ENCODE measurements at regions not wholly inside any gene's neighbourhood (a gene's known extent, or its start where the extent isn't known, plus 50 kb on each side); places are given as distances from the start of the nearest gene placed in this dataset.
"Not testable (repeated sequence)": the region's sequence is repeated elsewhere in the genome, so short reads cannot be mapped to it uniquely, and the experiment has no call there.

DNA sequence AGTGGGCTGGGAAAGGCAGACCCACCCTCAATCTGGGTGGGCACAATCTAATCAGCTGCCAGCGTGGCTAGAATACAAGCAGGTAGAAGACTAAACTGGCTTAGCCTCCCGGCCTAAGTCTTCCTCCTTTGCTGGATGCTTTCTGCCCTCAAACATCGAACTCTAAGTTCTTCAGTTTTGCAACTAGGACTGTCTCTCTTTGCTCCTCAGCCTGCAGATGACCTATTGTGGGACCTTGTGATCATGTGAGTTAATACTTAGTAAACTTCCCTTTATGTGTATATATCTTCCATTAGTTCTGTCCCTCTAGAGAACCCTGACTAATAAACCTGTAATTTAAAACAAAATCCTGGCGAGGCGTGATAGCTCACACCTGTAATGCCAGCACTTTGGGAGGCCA, 51.8 kb upstream of the SLC39A8 start:
- H3K36me3 Mint-ChIP-seq; H3K27me3 ChIP-seq (ENCODE audit: control insufficient read depth in 2 of 2, insufficient read depth in 2 of 2, low read length in 2 of 2); H3K9me3 ChIP-seq (ENCODE audit: control insufficient read depth in 2 of 3, low read length in 3 of 3); H3K4me1 ChIP-seq (ENCODE audit: control insufficient read depth in 2 of 2, insufficient read depth in 2 of 2, low read length in 2 of 2); intact Hi-C loops (cut with micrococcal nuclease); H3K36me3 ChIP-seq (ENCODE audit: control insufficient read depth in 2 of 3, insufficient read depth in 3 of 3, low read length in 3 of 3); H3K4me1 Mint-ChIP-seq; CTCF ChIA-PET; H3K27ac Mint-ChIP-seq; ATAC-seq; POLR2A ChIA-PET; H3K27me3 Mint-ChIP-seq; H3K27ac ChIP-seq (ENCODE audit: low read depth, low read length); H3K4me3 ChIP-seq (ENCODE audit: low read length); DNase-seq; H3K4me3 Mint-ChIP-seq; H3K9me3 Mint-ChIP-seq: not testable (repeated sequence)

DNA sequence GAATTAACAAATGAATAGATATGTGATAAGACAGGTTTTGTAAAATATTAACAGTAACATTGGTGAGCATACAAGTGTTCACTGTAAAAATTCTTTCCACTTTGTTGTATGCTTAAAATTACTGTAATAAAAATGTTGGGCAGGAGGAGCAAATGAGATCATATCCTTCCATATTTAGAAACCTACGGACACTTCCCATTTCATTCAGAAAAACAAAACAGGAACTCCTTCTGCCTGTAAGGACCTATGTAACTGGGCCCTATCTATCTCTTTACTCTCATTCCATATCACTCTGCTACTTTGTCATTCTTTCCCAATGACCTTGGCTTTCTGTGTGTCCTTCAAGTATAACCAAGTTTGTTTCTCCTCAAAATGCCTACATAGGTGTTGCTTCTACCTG, 53.7 kb upstream of the SLC39A8 start:
- H3K4me3 Mint-ChIP-seq: no peak overlapping the region
- H3K4me1 ChIP-seq (ENCODE audit: control insufficient read depth in 2 of 2, insufficient read depth in 2 of 2, low read length in 2 of 2): no peaks in the 10 kb centered on the region
- H3K27ac Mint-ChIP-seq: no peak overlapping the region
- H3K36me3 Mint-ChIP-seq: no peaks in the 10 kb centered on the region
- DNase-seq (no peak), ATAC-seq (peak; percentile 70)
- intact Hi-C loops (cut with micrococcal nuclease): no loop called here
- H3K27ac ChIP-seq (ENCODE audit: low read depth, low read length): no peak overlapping the region
- ChIA-PET POLR2A (no interaction called here), CTCF (no interaction called here)
- no peaks in the 10 kb centered on the region for H3K27me3 ChIP-seq (ENCODE audit: control insufficient read depth in 2 of 2, insufficient read depth in 2 of 2, low read length in 2 of 2)
- H3K27me3 Mint-ChIP-seq: peaks cover 0 to 6% (median 0%) of the 10 kb centered on the region in 5 donors
- H3K9me3 ChIP-seq (ENCODE audit: control insufficient read depth in 2 of 3, low read length in 3 of 3): no peaks in the 10 kb centered on the region
- H3K9me3 Mint-ChIP-seq: peaks cover 0 to 2% (median 0%) of the 10 kb centered on the region in 11 donors
- H3K36me3 ChIP-seq (ENCODE audit: control insufficient read depth in 2 of 3, insufficient read depth in 3 of 3, low read length in 3 of 3): no peaks in the 10 kb centered on the region
- H3K4me1 Mint-ChIP-seq: no peaks in the 10 kb centered on the region
- no peak overlapping the region for H3K4me3 ChIP-seq (ENCODE audit: low read length)

DNA sequence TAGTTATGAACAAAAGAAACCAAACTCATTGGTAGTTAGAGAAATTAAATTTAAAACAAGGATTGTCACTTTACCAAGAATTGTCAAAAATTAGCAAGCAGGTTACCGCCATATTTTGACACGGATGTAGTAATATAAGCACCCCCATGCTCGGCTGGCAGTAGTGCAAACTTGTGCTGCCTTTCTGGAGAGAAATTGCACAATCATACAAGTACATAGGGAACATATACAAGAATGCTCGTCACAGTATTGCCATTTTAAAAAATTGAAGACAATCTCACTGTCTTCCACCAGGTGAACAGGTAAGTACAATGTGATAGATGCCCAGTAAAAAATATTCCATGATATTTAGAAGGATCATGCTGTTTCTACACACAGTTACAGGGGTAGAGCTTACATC, 55.6 kb upstream of the SLC39A8 start:
- Mint-ChIP-seq H3K36me3 (no peaks in the 10 kb centered on the region), H3K4me3 (no peak overlapping the region), H3K27me3 (peaks cover 0 to 6% (median 0%) of the 10 kb centered on the region in 5 donors), H3K9me3 (no peaks in the 10 kb centered on the region), H3K4me1 (peaks cover 0 to 3% (median 0%) of the 10 kb centered on the region in 7 donors), H3K27ac (no peak overlapping the region)
- Histone ChIP-seq H3K27ac (ENCODE audit: low read depth, low read length) (no peak overlapping the region), H3K9me3 (ENCODE audit: control insufficient read depth in 2 of 3, low read length in 3 of 3) (no peaks in the 10 kb centered on the region), H3K36me3 (ENCODE audit: control insufficient read depth in 2 of 3, insufficient read depth in 3 of 3, low read length in 3 of 3) (no peaks in the 10 kb centered on the region), H3K27me3 (ENCODE audit: control insufficient read depth in 2 of 2, insufficient read depth in 2 of 2, low read length in 2 of 2) (no peaks in the 10 kb centered on the region), H3K4me1 (ENCODE audit: control insufficient read depth in 2 of 2, insufficient read depth in 2 of 2, low read length in 2 of 2) (no peaks in the 10 kb centered on the region), H3K4me3 (ENCODE audit: low read length) (no peak overlapping the region)
- ChIA-PET CTCF (no interaction called here), POLR2A (no interaction called here)
- no peak for ATAC-seq
- DNase-seq: no peak
- intact Hi-C loops (cut with micrococcal nuclease): no loop called here

GRCh38 chr4:102402223-102402622, 56.9 kb upstream of the SLC39A8 start:
- ATAC-seq (no peak), DNase-seq (no peak)
- Histone ChIP-seq H3K36me3 (ENCODE audit: control insufficient read depth in 2 of 3, insufficient read depth in 3 of 3, low read length in 3 of 3) (no peaks in the 10 kb centered on the region), H3K4me1 (ENCODE audit: control insufficient read depth in 2 of 2, insufficient read depth in 2 of 2, low read length in 2 of 2) (no peaks in the 10 kb centered on the region), H3K4me3 (ENCODE audit: low read length) (no peak overlapping the region), H3K27ac (ENCODE audit: low read depth, low read length) (no peak overlapping the region), H3K9me3 (ENCODE audit: control insufficient read depth in 2 of 3, low read length in 3 of 3) (no peaks in the 10 kb centered on the region), H3K27me3 (ENCODE audit: control insufficient read depth in 2 of 2, insufficient read depth in 2 of 2, low read length in 2 of 2) (no peaks in the 10 kb centered on the region)
- Mint-ChIP-seq H3K4me3 (no peak overlapping the region), H3K27me3 (peaks cover 0 to 6% (median 0%) of the 10 kb centered on the region in 5 donors), H3K36me3 (no peaks in the 10 kb centered on the region), H3K27ac (no peak overlapping the region), H3K4me1 (peaks cover 0 to 3% (median 0%) of the 10 kb centered on the region in 7 donors), H3K9me3 (no peaks in the 10 kb centered on the region)
- ChIA-PET CTCF (interaction anchor here (0.7 kb wide), 1 partner anchor 72 kb away, joined by 3 read pairs; no protein-coding TSS in a partner anchor), POLR2A (no interaction called here)
- intact Hi-C loops (cut with micrococcal nuclease): no loop called here

DNA sequence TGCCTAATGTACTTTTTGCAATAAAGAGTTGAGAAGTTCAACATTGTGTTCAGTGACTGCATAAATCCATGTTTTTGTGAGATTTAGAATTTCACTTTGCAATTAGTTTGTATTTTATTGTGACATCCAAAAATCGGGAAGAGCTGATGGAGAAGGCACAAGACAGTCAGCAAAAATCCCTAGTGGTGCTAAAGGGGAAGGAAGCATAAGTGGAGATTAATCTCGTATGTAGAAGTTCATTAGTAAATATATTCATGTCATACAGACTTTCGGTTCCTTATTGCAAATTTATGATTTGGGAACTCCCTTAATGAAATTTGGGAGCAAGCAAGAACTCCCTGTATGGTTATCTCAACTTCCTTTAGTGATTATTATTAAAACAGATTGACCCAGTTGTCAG, 57.8 kb upstream of the SLC39A8 start:
- Histone ChIP-seq H3K9me3 (ENCODE audit: control insufficient read depth in 2 of 3, low read length in 3 of 3) (no peaks in the 10 kb centered on the region), H3K27ac (ENCODE audit: low read depth, low read length) (no peak overlapping the region), H3K36me3 (ENCODE audit: control insufficient read depth in 2 of 3, insufficient read depth in 3 of 3, low read length in 3 of 3) (no peaks in the 10 kb centered on the region), H3K4me3 (ENCODE audit: low read length) (no peak overlapping the region), H3K27me3 (ENCODE audit: control insufficient read depth in 2 of 2, insufficient read depth in 2 of 2, low read length in 2 of 2) (no peaks in the 10 kb centered on the region), H3K4me1 (ENCODE audit: control insufficient read depth in 2 of 2, insufficient read depth in 2 of 2, low read length in 2 of 2) (no peaks in the 10 kb centered on the region)
- Mint-ChIP-seq H3K36me3 (no peaks in the 10 kb centered on the region), H3K9me3 (no peaks in the 10 kb centered on the region), H3K4me3 (no peak overlapping the region), H3K27me3 (peaks cover 0 to 6% (median 0%) of the 10 kb centered on the region in 5 donors), H3K27ac (peak overlapping the region in 1 of 9 donors; percentile 1), H3K4me1 (peaks cover 0 to 3% (median 0%) of the 10 kb centered on the region in 7 donors)
- peak; percentile 27 for ATAC-seq
- intact Hi-C loops (cut with micrococcal nuclease): no loop called here
- DNase-seq: no peak
- ChIA-PET CTCF (no interaction called here), POLR2A (no interaction called here)

GRCh38 chr4:102404431-102404969, 59.2 kb upstream of the SLC39A8 start:
- peaks cover 0 to 6% (median 0%) of the 10 kb centered on the region in 5 donors for H3K27me3 Mint-ChIP-seq
- POLR2A ChIA-PET: no interaction called here

GRCh38 chr4:102405821-102406401, 60.6 kb upstream of the SLC39A8 start:
- Histone ChIP-seq H3K4me1 (ENCODE audit: control insufficient read depth in 2 of 2, insufficient read depth in 2 of 2, low read length in 2 of 2) (no peaks in the 10 kb centered on the region), H3K4me3 (ENCODE audit: low read length) (no peak overlapping the region), H3K36me3 (ENCODE audit: control insufficient read depth in 2 of 3, insufficient read depth in 3 of 3, low read length in 3 of 3) (no peaks in the 10 kb centered on the region), H3K27ac (ENCODE audit: low read depth, low read length) (no peak overlapping the region), H3K27me3 (ENCODE audit: control insufficient read depth in 2 of 2, insufficient read depth in 2 of 2, low read length in 2 of 2) (no peaks in the 10 kb centered on the region), H3K9me3 (ENCODE audit: control insufficient read depth in 2 of 3, low read length in 3 of 3) (no peaks in the 10 kb centered on the region)
- Mint-ChIP-seq H3K27me3 (peaks cover 0 to 6% (median 0%) of the 10 kb centered on the region in 5 donors), H3K4me1 (peaks cover 0 to 3% (median 0%) of the 10 kb centered on the region in 7 donors), H3K4me3 (no peak overlapping the region), H3K36me3 (no peaks in the 10 kb centered on the region), H3K9me3 (no peaks in the 10 kb centered on the region), H3K27ac (no peak overlapping the region)
- CTCF ChIA-PET: no interaction called here
- ATAC-seq (no peak), DNase-seq (no peak)
- intact Hi-C loops (cut with micrococcal nuclease): no loop called here
- POLR2A ChIA-PET: interaction anchor here (0.6 kb wide), 1 partner anchor 27 kb away, joined by 3 read pairs; no protein-coding TSS in a partner anchor

More at GRCh38 chr4:102404431-102404969, 59.2 kb upstream of the SLC39A8 start:
- H3K9me3 Mint-ChIP-seq: no peaks in the 10 kb centered on the region
- Histone ChIP-seq H3K36me3 (ENCODE audit: control insufficient read depth in 2 of 3, insufficient read depth in 3 of 3, low read length in 3 of 3) (no peaks in the 10 kb centered on the region), H3K27me3 (ENCODE audit: control insufficient read depth in 2 of 2, insufficient read depth in 2 of 2, low read length in 2 of 2) (no peaks in the 10 kb centered on the region), H3K9me3 (ENCODE audit: control insufficient read depth in 2 of 3, low read length in 3 of 3) (no peaks in the 10 kb centered on the region), H3K27ac (ENCODE audit: low read depth, low read length) (no peak overlapping the region), H3K4me3 (ENCODE audit: low read length) (no peak overlapping the region), H3K4me1 (ENCODE audit: control insufficient read depth in 2 of 2, insufficient read depth in 2 of 2, low read length in 2 of 2) (no peaks in the 10 kb centered on the region)
- DNase-seq (no peak), ATAC-seq (no peak)
- CTCF ChIA-PET: no interaction called here
- H3K27ac Mint-ChIP-seq: no peak overlapping the region
- intact Hi-C loops (cut with micrococcal nuclease): no loop called here
- H3K4me3 Mint-ChIP-seq: no peak overlapping the region
- peaks cover 0 to 3% (median 0%) of the 10 kb centered on the region in 7 donors for H3K4me1 Mint-ChIP-seq
- H3K36me3 Mint-ChIP-seq: no peaks in the 10 kb centered on the region

Measured in naive thymus-derived CD4-positive, alpha-beta T cell (primary cell).